ENCODE measurements at regions not wholly inside any gene's neighbourhood (a gene's known extent, or its start where the extent isn't known, plus 50 kb on each side); places are given as distances from the start of the nearest gene placed in this dataset.

GRCh38 chr4:174133551-174133950 lies 149.9 kb downstream of the FBXO8 start:
- DNase-seq (ENCODE audit: low spot score): no peak
- intact Hi-C loops (cut with DNase I): no loop called here

- intact Hi-C loops (cut with DNase I): no loop called here
Observed at GRCh38 chr4:174131901-174132300, 151.6 kb downstream of the FBXO8 start.

GRCh38 chr4:174122705-174123104 lies 160.8 kb downstream of the FBXO8 start:
- no peak for DNase-seq (ENCODE audit: low spot score)
- intact Hi-C loops (cut with DNase I): loop anchor here (5.0 to 10.0 kb wide), 3 partner anchors 35 to 615 kb away; no protein-coding TSS in a partner anchor

More at GRCh38 chr4:174131901-174132300, 151.6 kb downstream of the FBXO8 start:
- no peak for DNase-seq (ENCODE audit: low spot score)

GRCh38 chr4:174120446-174121295 lies 162.8 kb downstream of the FBXO8 start:
- intact Hi-C loops (cut with DNase I): loop anchor here (2.0 to 10.0 kb wide), 4 partner anchors 37 to 613 kb away; no protein-coding TSS in a partner anchor
- DNase-seq (ENCODE audit: low spot score): no peak

GRCh38 chr4:174119830-174120229 lies 163.6 kb downstream of the FBXO8 start:
- no peak for DNase-seq (ENCODE audit: low spot score)
- intact Hi-C loops (cut with DNase I): loop anchor here (2.0 to 10.0 kb wide), 4 partner anchors 37 to 613 kb away; no protein-coding TSS in a partner anchor

GRCh38 chr4:174119051-174119450 lies 164.4 kb downstream of the FBXO8 start:
- intact Hi-C loops (cut with DNase I): no loop called here
- DNase-seq (ENCODE audit: low spot score): no peak

- no peak for DNase-seq (ENCODE audit: low spot score)
- intact Hi-C loops (cut with DNase I): no loop called here
Observed at GRCh38 chr4:174118171-174118570, 165.3 kb downstream of the FBXO8 start.

GRCh38 chr4:174117445-174117844 lies 166.0 kb downstream of the FBXO8 start:
- intact Hi-C loops (cut with DNase I): no loop called here
- no peak for DNase-seq (ENCODE audit: low spot score)

- intact Hi-C loops (cut with DNase I): no loop called here
- DNase-seq (ENCODE audit: low spot score): no peak
Observed at GRCh38 chr4:174116021-174116420, 167.4 kb downstream of the FBXO8 start.

GRCh38 chr4:174111422-174111821 lies 172.0 kb downstream of the FBXO8 start:
- intact Hi-C loops (cut with DNase I): no loop called here
- DNase-seq (ENCODE audit: low spot score): no peak

GRCh38 chr4:174110180-174110579 lies 173.3 kb downstream of the FBXO8 start:
- intact Hi-C loops (cut with DNase I): no loop called here
- DNase-seq (ENCODE audit: low spot score): no peak

GRCh38 chr4:174107746-174108354 lies 175.6 kb downstream of the FBXO8 start:
- no peak for DNase-seq (ENCODE audit: low spot score)
- intact Hi-C loops (cut with DNase I): no loop called here

GRCh38 chr4:174105202-174105601 lies 178.3 kb downstream of the FBXO8 start:
- no peak for DNase-seq (ENCODE audit: low spot score)

GRCh38 chr4:174100910-174101309 lies 182.6 kb downstream of the FBXO8 start:
- intact Hi-C loops (cut with DNase I): no loop called here
- DNase-seq (ENCODE audit: low spot score): no peak

More at GRCh38 chr4:174105202-174105601, 178.3 kb downstream of the FBXO8 start:
- intact Hi-C loops (cut with DNase I): no loop called here

GRCh38 chr4:174099712-174100111 lies 183.8 kb downstream of the FBXO8 start:
- DNase-seq (ENCODE audit: low spot score): no peak
- intact Hi-C loops (cut with DNase I): no loop called here

GRCh38 chr4:174096999-174097398 lies 186.5 kb downstream of the FBXO8 start:
- no peak for DNase-seq (ENCODE audit: low spot score)
- intact Hi-C loops (cut with DNase I): no loop called here

GRCh38 chr4:174096456-174096855 lies 187.0 kb downstream of the FBXO8 start:
- DNase-seq (ENCODE audit: low spot score): no peak
- intact Hi-C loops (cut with DNase I): no loop called here

GRCh38 chr4:174091130-174091529 lies 192.3 kb downstream of the FBXO8 start:
- intact Hi-C loops (cut with DNase I): no loop called here
- DNase-seq (ENCODE audit: low spot score): no peak

GRCh38 chr4:174089711-174090110 lies 193.8 kb downstream of the FBXO8 start:
- intact Hi-C loops (cut with DNase I): no loop called here
- DNase-seq (ENCODE audit: low spot score): no peak

- intact Hi-C loops (cut with DNase I): no loop called here
- no peak for DNase-seq (ENCODE audit: low spot score)
Observed at GRCh38 chr4:174088795-174089194, 194.7 kb downstream of the FBXO8 start.

All from cardiac septum (tissue), 1 donor.